ENCODE measurements at regions not wholly inside any gene's neighbourhood (a gene's known extent, or its start where the extent isn't known, plus 50 kb on each side); places are given as distances from the start of the nearest gene placed in this dataset.

DNA sequence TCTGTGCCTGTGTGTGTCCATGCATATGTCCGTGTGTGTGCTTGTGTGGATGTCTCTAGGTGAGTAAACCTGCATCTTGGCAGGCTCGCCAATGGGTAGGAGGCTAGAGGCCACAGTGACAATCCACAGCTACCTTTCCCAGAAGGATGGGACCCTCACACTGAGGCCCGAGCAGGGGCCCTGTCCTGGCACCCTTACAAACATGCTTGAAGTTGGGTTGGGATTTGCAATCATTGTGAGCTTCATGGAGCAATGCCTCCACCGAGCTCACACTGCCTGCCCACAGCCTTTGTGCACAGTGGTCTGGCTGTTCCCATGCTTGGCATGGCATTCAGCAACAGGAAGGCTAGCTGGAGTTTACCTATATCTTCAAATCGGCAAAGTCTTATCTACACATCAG, 311.1 kb upstream of the IRX1 start:
- Histone ChIP-seq H3K4me1 (no peaks in the 10 kb centered on the region), H3K27ac (no peak overlapping the region), H3K9me3 (no peaks in the 10 kb centered on the region), H3K4me3 (no peak overlapping the region), H3K27me3 (no peaks in the 10 kb centered on the region), H3K36me3 (replicated peaks in 1 of 2; ENCODE audit: insufficient read depth in 1 of 2, low read depth in 2 of 2) (no peaks in the 10 kb centered on the region)
- TF ChIP-seq, protein P1, sequence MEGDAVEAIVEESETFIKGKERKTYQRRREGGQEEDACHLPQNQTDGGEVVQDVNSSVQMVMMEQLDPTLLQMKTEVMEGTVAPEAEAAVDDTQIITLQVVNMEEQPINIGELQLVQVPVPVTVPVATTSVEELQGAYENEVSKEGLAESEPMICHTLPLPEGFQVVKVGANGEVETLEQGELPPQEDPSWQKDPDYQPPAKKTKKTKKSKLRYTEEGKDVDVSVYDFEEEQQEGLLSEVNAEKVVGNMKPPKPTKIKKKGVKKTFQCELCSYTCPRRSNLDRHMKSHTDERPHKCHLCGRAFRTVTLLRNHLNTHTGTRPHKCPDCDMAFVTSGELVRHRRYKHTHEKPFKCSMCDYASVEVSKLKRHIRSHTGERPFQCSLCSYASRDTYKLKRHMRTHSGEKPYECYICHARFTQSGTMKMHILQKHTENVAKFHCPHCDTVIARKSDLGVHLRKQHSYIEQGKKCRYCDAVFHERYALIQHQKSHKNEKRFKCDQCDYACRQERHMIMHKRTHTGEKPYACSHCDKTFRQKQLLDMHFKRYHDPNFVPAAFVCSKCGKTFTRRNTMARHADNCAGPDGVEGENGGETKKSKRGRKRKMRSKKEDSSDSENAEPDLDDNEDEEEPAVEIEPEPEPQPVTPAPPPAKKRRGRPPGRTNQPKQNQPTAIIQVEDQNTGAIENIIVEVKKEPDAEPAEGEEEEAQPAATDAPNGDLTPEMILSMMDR (IDR thresholded peaks at IDR 0.05), result no peak
- TF ChIP-seq POLR2A (IDR thresholded peaks at IDR 0.05), result no peak
- WGBS, 2 donors, result 41 to 52% methylated on average over 4 to 5 of the region's 5 CpGs
- ATAC-seq (no peak), DNase-seq (no peak)
- intact Hi-C loops (cut with DNase I), result no loop called here

DNA sequence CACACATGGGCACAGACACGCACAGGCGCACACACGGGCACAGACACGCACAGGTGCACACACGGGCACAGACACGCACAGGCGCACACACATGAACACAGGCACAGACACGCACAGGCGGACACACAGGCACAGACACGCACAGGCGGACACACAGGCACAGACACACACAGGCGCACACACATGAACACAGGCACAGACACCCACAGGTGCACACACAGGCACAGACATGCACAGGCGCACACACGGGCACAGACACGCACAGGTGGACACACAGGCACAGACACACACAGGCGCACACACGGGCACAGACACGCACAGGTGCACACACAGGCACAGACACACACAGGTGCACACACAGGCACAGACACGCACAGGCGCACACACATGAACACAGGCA, 312.8 kb upstream of the IRX1 start:
- H3K4me1 ChIP-seq, result no peaks in the 10 kb centered on the region
- TF ChIP-seq, protein P1 (IDR thresholded peaks at IDR 0.05), result no peak
- no peak for TF ChIP-seq POLR2A (IDR thresholded peaks at IDR 0.05)

DNA sequence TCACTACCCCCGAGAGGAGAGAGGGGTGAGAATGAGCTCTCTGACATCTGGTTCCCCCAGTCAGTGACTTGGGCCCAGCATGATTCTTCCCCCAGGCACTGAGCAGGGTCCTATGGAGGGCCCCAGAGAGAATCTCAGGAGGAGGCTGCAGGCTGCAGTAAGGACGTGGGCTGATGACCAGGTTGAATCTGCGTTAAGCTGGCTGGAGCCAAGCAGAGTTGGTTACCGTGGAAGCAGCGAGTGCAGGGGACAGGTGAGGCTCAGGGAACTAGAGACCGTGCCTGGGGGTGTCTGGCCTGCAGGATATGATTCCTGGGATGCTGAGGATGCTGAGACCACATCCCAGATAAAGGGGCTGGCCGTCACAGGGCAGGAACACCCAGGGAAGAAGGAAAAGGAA, 314.3 kb upstream of the IRX1 start:
- Histone ChIP-seq H3K27ac (no peak overlapping the region), H3K4me3 (no peak overlapping the region), H3K36me3 (replicated peaks in 1 of 2; ENCODE audit: insufficient read depth in 1 of 2, low read depth in 2 of 2) (no peaks in the 10 kb centered on the region), H3K4me1 (no peaks in the 10 kb centered on the region), H3K9me3 (no peaks in the 10 kb centered on the region), H3K27me3 (no peaks in the 10 kb centered on the region)
- intact Hi-C loops (cut with DNase I), result no loop called here
- TF ChIP-seq, protein P1 (IDR thresholded peaks at IDR 0.05), result no peak
- no peak for TF ChIP-seq POLR2A (IDR thresholded peaks at IDR 0.05)
- WGBS, 2 donors, result 47 to 65% methylated on average over 7 of the region's 7 CpGs
- no peak for ATAC-seq
- DNase-seq, result no peak

More for the DNA sequence above, 312.8 kb upstream of the IRX1 start:
- no peak for ATAC-seq
- Histone ChIP-seq H3K9me3 (no peaks in the 10 kb centered on the region), H3K4me3 (no peak overlapping the region), H3K27ac (no peak overlapping the region), H3K27me3 (no peaks in the 10 kb centered on the region), H3K36me3 (replicated peaks in 1 of 2; ENCODE audit: insufficient read depth in 1 of 2, low read depth in 2 of 2) (no peaks in the 10 kb centered on the region)
- intact Hi-C loops (cut with DNase I), result no loop called here
- 73 to 79% methylated on average over 13 to 20 of the region's 20 CpGs for WGBS, 2 donors
- DNase-seq, result no peak

DNA sequence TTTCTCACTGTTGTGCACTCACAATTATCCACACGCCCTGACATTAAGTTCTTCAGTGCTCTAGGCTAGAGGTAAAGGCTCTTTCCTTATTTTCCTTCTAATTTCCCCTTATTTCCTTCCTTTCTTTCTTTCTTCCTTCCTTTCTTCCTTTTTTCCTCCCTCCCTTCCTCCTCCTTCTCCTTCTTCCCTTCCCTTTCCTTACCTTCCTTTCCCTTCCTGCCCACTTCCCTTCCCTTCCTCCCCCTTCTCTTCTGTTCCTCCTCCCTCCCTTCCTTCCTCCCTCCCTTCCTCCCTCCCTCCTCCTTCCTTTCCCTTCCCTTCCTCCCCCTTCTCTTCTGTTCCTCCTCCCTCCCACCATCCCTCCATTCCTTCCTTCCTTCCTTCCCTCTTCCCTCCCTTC, 317.0 kb upstream of the IRX1 start:
- Histone ChIP-seq H3K36me3 (replicated peaks in 1 of 2; ENCODE audit: insufficient read depth in 1 of 2, low read depth in 2 of 2) (no peaks in the 10 kb centered on the region), H3K27me3 (no peaks in the 10 kb centered on the region), H3K4me3 (no peak overlapping the region), H3K27ac (no peak overlapping the region), H3K4me1 (no peaks in the 10 kb centered on the region), H3K9me3 (no peaks in the 10 kb centered on the region)
- WGBS, 2 donors, result 22 to 43% methylated on average over 1 of the region's 1 CpG
- no peak for DNase-seq
- TF ChIP-seq, protein P1 (IDR thresholded peaks at IDR 0.05), result no peak
- TF ChIP-seq POLR2A (IDR thresholded peaks at IDR 0.05), result no peak
- no peak for ATAC-seq
- intact Hi-C loops (cut with DNase I), result no loop called here

DNA sequence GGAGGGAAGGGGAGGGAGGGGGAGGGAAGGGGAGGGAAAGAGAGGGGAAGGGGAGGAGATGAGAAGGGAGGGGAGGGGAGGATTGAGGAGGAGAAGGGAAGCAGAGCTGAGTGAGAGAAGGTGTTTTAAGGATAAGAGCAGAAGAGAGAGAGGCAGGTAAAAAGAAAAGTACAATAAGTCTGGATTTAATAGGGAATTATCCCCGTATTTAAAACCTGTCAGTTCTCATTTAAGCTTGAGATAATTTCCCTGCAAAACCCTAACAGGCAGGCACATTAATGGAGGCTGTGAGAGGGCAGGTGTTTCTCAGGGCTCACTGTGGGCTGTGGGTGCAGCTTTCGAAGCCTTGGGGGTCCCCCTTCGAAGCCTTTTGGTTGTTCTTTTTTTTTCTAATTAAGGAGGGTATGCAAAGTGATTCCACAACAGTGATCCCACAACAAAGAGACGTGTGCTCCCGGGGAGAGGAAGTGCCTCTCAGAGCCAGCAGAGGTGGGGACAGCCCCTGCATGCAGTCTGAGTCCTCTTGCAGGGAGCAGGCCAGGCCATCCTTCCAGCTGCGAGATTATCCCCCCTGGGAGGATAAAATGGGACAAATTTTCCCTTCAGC, 317.9 kb upstream of the IRX1 start:
- ATAC-seq, result no peak
- WGBS, 2 donors, result 12 to 14% methylated on average over 6 of the region's 6 CpGs
- Histone ChIP-seq H3K4me1 (no peaks in the 10 kb centered on the region), H3K27ac (no peak overlapping the region), H3K4me3 (no peak overlapping the region), H3K9me3 (no peaks in the 10 kb centered on the region), H3K36me3 (replicated peaks in 1 of 2; ENCODE audit: insufficient read depth in 1 of 2, low read depth in 2 of 2) (no peaks in the 10 kb centered on the region), H3K27me3 (no peaks in the 10 kb centered on the region)
- no peak for TF ChIP-seq POLR2A (IDR thresholded peaks at IDR 0.05)
- TF ChIP-seq, protein P1 (IDR thresholded peaks at IDR 0.05), result no peak
- intact Hi-C loops (cut with DNase I), result no loop called here
- no peak for DNase-seq

All from body of pancreas (tissue), 4 donors.